GM12878 (cell line): ENCODE measurements at regions not wholly inside any gene's neighbourhood (a gene's known extent, or its start where the extent isn't known, plus 50 kb on each side); places are given as distances from the start of the nearest gene placed in this dataset.

Experiments
- ATAC-seq: fragments of 200-7000 bp; cut with Tn5 transposase; 3 replicates; pipeline ENCODE4 v1.9.1; 2020; ENCODE audit warnings: mild to moderate bottlenecking, moderate library complexity
- BruUV-seq: library from RNA; stranded (reverse); fragments of 400-500 nt; replicated peaks from 2 replicates; lab custom pipeline; 2021; lab: Mats Ljungman, UMichigan
- CTCF ChIA-PET: fragments of 300-600 bp; sonication (Branson Sonifier 250); formaldehyde crosslinking; extraction: SDS; loops from one replicate; lab custom pipeline; 2021; ENCODE audit warnings: inconsistent platforms; lab: Yijun Ruan, JAX
- POLR2A ChIA-PET: fragments of 350-600 bp; formaldehyde crosslinking; extraction: SDS; loops from one replicate; lab custom pipeline; 2021; ENCODE audit warnings: inconsistent platforms; lab: Charles Lee
- RAD21 ChIA-PET: fragments of 300-600 bp; sonication (Branson Sonifier 250); formaldehyde crosslinking; loops from one replicate; lab custom pipeline; 2023; ENCODE audit warnings: antibody characterized with exemption; ENCODE audit not compliant: unreplicated experiment; lab: Charles Lee
- SMC1A ChIA-PET: fragments of 300-600 bp; sonication (Branson Sonifier 250); formaldehyde crosslinking; loops from one replicate; lab custom pipeline; 2023; ENCODE audit not compliant: unreplicated experiment, uncharacterized antibody; lab: Charles Lee
- DNase-seq: peaks from one replicate; pipeline ENCODE4 v3.0.0-alpha.2; 2011; ENCODE audit warnings: low read depth, low spot score
- FAIRE-seq: peaks from 3 replicates; lab custom pipeline; 2011; peaks lifted over from hg19 to GRCh38; lab: Jason Lieb, UNC
- H2AFZ ChIP-seq: 2 replicates; pipeline ENCODE4 v1.6.0; 2011; ENCODE audit warnings: low read depth, low read length, control low read depth; ENCODE audit not compliant: control insufficient read depth
- H3K27ac ChIP-seq: 2 replicates; pipeline ENCODE4 v1.5.1; 2011; ENCODE audit warnings: control low read depth; ENCODE audit not compliant: control insufficient read depth, insufficient read depth
- H3K27me3 ChIP-seq, 2 experiments: replicated peaks in 1 of 2; 2 replicates each; pipeline versions ENCODE4 v1.6.0 to v1.6.1; 2011; ENCODE audit warnings: low read length in 1 of 2; ENCODE audit not compliant: control insufficient read depth in 2 of 2, insufficient read depth in 2 of 2
- H3K36me3 ChIP-seq, 2 experiments: 2 replicates each; pipeline ENCODE4 v1.5.1; 2011; ENCODE audit warnings: low read length in 1 of 2; ENCODE audit not compliant: control insufficient read depth in 2 of 2, insufficient read depth in 2 of 2
- H3K4me1 ChIP-seq: 2 replicates; pipeline ENCODE4 v1.6.1; 2011; ENCODE audit warnings: mild to moderate bottlenecking, low read length, moderate library complexity, mixed read lengths; ENCODE audit not compliant: control insufficient read depth, insufficient read depth
- H3K4me2 ChIP-seq: 2 replicates; pipeline ENCODE4 v1.6.0; 2011; ENCODE audit warnings: control low read depth; ENCODE audit not compliant: control insufficient read depth, insufficient read depth
- H3K4me3 ChIP-seq: fragments of 200-600 bp; sonication (generic); 2 replicates; pipeline ENCODE4 v1.5.1; 2016
- H3K79me2 ChIP-seq: 2 replicates; pipeline ENCODE4 v1.6.0; 2011; ENCODE audit warnings: low read length; ENCODE audit not compliant: control insufficient read depth, insufficient read depth
- H3K9ac ChIP-seq: 2 replicates; pipeline ENCODE4 v1.8.0; 2011; ENCODE audit warnings: low read length, control low read depth, mixed read lengths; ENCODE audit not compliant: control insufficient read depth, insufficient read depth
- H3K9me3 ChIP-seq: replicated peaks from 3 replicates; pipeline ENCODE4 v1.5.1; 2011; ENCODE audit warnings: mild to moderate bottlenecking, low read length; ENCODE audit not compliant: control insufficient read depth, insufficient read depth
- H4K20me1 ChIP-seq: 2 replicates; pipeline ENCODE4 v1.6.0; 2011; ENCODE audit not compliant: control insufficient read depth, insufficient read depth
- ASH2L ChIP-seq: fragments of 300-600, 200-600 bp; sonication (generic); IDR thresholded peaks from 2 replicates; pipeline ENCODE4 v1.6.1; 2017; ENCODE audit warnings: low read depth, mild to moderate bottlenecking, borderline replicate concordance
- BACH1 ChIP-seq: fragments of 450-650 bp; IDR thresholded peaks from 2 replicates; pipeline ENCODE4 v1.6.1; 2017; ENCODE audit warnings: mild to moderate bottlenecking, borderline replicate concordance
- EP300 ChIP-seq, 2 experiments: fragments of 150-350 bp in 1 of 2; IDR thresholded peaks; 2 replicates each; pipeline ENCODE4 v1.6.1; 2011 to 2012; ENCODE audit warnings: low read depth in 2 of 2, low read length in 2 of 2, borderline replicate concordance in 1 of 2, improper control_type of control experiment in 1 of 2, inconsistent platforms in 1 of 2; ENCODE audit not compliant: control insufficient read depth in 1 of 2
- ESRRA ChIP-seq: IDR thresholded peaks from 2 replicates; pipeline ENCODE4 v1.6.1; 2012; ENCODE audit warnings: mild to moderate bottlenecking, low read length, improper control_type of control experiment
- HDGF ChIP-seq: fragments of 450-650 bp; IDR thresholded peaks from 2 replicates; pipeline ENCODE4 v1.6.1; 2016; ENCODE audit warnings: antibody characterized with exemption
- MEF2B ChIP-seq: fragments of 450-650 bp; IDR thresholded peaks from 2 replicates; pipeline ENCODE4 v1.6.1; 2018; ENCODE audit warnings: mild to moderate bottlenecking, moderate library complexity; ENCODE audit not compliant: partially characterized antibody, poor library complexity, severe bottlenecking
- MTA3 ChIP-seq: IDR thresholded peaks from 2 replicates; pipeline ENCODE4 v1.6.1; 2012; ENCODE audit warnings: low read length, inconsistent platforms, borderline replicate concordance
- MYB ChIP-seq: fragments of 150-350 bp; IDR thresholded peaks from 2 replicates; pipeline ENCODE4 v1.6.1; 2014; ENCODE audit warnings: mild to moderate bottlenecking, low read depth, low read length, borderline replicate concordance
- NR2C2 ChIP-seq: IDR thresholded peaks from 2 replicates; pipeline ENCODE4 v1.6.1; 2011; ENCODE audit warnings: borderline replicate concordance, low read depth; ENCODE audit not compliant: control insufficient read depth, insufficient read length
- ZNF207 ChIP-seq: fragments of 450-650 bp; IDR thresholded peaks from 2 replicates; pipeline ENCODE4 v1.6.1; 2014; ENCODE audit warnings: antibody characterized with exemption, mild to moderate bottlenecking, borderline replicate concordance
- WGBS: methylation state at CpG from one replicate; pipeline ENCODE4 v1.1.6; 2016; ENCODE audit warnings: low lambda C conversion rate; ENCODE audit not compliant: insufficient replicate concordance, insufficient coverage; ENCODE audit errors: missing lambda C conversion rate; 5-methylcytosine and 5-hydroxymethylcytosine counted together
- in situ Hi-C: fragments of 300-500 bp; cut with MboI; formaldehyde crosslinking; loops from 9 replicates; pipeline ENCODE4 v1.14.3; 2018; ENCODE audit warnings: mixed read lengths
- intact Hi-C: fragments of 100-400 bp; cut with micrococcal nuclease; formaldehyde crosslinking; loops from one replicate; pipeline ENCODE4 v1.14.2; 2022; ENCODE audit not compliant: unreplicated experiment
- TF ChIP-seq, protein P1 (sequence below): fragments of 450-650 bp; IDR thresholded peaks from 2 replicates; pipeline ENCODE4 v1.6.1; 2017; ENCODE audit warnings: borderline replicate concordance
- TF ChIP-seq, protein P2 (sequence below): fragments of 450-650 bp; IDR thresholded peaks from 2 replicates; pipeline ENCODE4 v1.6.1; 2017; ENCODE audit warnings: mild to moderate bottlenecking, moderate library complexity
- TF ChIP-seq, protein P3 (sequence below): fragments of 450-650 bp; IDR thresholded peaks from 2 replicates; pipeline ENCODE4 v1.6.1; 2017; ENCODE audit warnings: low read depth, mild to moderate bottlenecking, moderate library complexity

DNA sequence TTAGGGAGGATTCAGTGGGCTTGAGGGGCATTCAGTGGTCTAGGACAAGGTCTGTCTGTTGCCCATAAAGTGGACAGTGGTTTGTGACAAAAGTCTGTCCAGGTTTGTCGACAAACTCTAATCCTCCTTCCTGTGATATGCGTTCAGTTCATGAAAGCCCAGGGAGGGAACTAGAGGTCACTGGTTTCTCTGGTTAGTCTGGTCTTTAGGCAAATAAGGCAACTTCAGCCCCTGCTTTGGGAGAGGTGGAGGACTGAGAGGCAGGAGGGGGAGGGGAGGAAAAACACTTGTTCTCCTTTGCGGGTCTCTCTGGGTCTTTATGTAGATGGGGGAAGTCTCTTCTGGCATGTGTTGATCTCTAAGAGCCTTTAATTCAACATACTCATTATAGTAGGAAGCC is 235.1 kb upstream of the PWP1 start (continued):
- TF ChIP-seq MYB (no peak), ZNF207 (no peak), NR2C2 (no peak), ESRRA (no peak)
- TF ChIP-seq, protein P1, sequence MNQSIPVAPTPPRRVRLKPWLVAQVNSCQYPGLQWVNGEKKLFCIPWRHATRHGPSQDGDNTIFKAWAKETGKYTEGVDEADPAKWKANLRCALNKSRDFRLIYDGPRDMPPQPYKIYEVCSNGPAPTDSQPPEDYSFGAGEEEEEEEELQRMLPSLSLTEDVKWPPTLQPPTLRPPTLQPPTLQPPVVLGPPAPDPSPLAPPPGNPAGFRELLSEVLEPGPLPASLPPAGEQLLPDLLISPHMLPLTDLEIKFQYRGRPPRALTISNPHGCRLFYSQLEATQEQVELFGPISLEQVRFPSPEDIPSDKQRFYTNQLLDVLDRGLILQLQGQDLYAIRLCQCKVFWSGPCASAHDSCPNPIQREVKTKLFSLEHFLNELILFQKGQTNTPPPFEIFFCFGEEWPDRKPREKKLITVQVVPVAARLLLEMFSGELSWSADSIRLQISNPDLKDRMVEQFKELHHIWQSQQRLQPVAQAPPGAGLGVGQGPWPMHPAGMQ = no peak

DNA sequence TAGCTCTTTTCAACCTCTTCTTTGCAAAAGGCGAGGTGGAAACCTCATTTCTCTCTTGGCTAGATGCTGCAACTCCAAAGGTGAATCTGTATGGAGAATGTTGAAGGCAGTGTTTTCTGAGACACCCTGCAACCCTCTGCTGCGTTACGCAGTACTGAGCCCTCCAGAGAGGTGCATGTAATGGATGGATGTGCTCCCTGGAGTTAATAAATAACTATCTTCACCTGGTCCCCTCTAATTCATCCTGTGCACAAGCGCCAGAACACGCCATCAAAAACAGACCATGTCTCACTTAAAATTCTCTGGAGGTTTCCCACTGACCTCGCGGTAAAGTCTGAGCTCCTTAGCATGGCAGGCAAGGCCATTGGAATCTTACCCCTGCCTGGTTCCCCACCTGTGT is 234.4 kb upstream of the PWP1 start:
- CTCF ChIA-PET = no interaction called here

More for the DNA sequence above, 234.4 kb upstream of the PWP1 start:
- H3K79me2 ChIP-seq = no peaks in the 10 kb centered on the region
- no peaks in the 10 kb centered on the region for H3K9me3 ChIP-seq
- POLR2A ChIA-PET = no interaction called here
- H3K27me3 ChIP-seq = peaks cover 0 to under 1% of the 10 kb centered on the region in 2 experiments; a peak in 3 of 4 replicates
- no peaks in the 10 kb centered on the region for H3K36me3 ChIP-seq
- BruUV-seq = no TSS peak
- no peak overlapping the region for H3K4me2 ChIP-seq
- SMC1A ChIA-PET = interaction anchor here (0.6 to 1.0 kb wide), 2 partner anchors 11 to 14 kb away, joined by 3 read pairs; no protein-coding TSS in a partner anchor
- no peak overlapping the region for H3K9ac ChIP-seq
- intact Hi-C loops (no loop called here), in situ Hi-C loops (no loop called here)
- FAIRE-seq (no peak), DNase-seq (no peak)
- H3K27ac ChIP-seq = no peak overlapping the region
- WGBS = 51% methylated on average over 7 of the region's 7 CpGs
- H3K4me1 ChIP-seq = no peaks in the 10 kb centered on the region
- RAD21 ChIA-PET = no interaction called here
- H2AFZ ChIP-seq = no peak overlapping the region
- H3K4me3 ChIP-seq = no peak overlapping the region
- TF ChIP-seq MTA3 (no peak), MEF2B (no peak), ASH2L (no peak), HDGF (no peak), BACH1 (no peak), EP300 (IDR thresholded peaks at IDR 0.05; ENCODE audit: borderline replicate concordance in 1 of 2, control insufficient read depth in 1 of 2, low read depth in 2 of 2, low read length in 2 of 2) (no peak)
- TF ChIP-seq, protein P2, sequence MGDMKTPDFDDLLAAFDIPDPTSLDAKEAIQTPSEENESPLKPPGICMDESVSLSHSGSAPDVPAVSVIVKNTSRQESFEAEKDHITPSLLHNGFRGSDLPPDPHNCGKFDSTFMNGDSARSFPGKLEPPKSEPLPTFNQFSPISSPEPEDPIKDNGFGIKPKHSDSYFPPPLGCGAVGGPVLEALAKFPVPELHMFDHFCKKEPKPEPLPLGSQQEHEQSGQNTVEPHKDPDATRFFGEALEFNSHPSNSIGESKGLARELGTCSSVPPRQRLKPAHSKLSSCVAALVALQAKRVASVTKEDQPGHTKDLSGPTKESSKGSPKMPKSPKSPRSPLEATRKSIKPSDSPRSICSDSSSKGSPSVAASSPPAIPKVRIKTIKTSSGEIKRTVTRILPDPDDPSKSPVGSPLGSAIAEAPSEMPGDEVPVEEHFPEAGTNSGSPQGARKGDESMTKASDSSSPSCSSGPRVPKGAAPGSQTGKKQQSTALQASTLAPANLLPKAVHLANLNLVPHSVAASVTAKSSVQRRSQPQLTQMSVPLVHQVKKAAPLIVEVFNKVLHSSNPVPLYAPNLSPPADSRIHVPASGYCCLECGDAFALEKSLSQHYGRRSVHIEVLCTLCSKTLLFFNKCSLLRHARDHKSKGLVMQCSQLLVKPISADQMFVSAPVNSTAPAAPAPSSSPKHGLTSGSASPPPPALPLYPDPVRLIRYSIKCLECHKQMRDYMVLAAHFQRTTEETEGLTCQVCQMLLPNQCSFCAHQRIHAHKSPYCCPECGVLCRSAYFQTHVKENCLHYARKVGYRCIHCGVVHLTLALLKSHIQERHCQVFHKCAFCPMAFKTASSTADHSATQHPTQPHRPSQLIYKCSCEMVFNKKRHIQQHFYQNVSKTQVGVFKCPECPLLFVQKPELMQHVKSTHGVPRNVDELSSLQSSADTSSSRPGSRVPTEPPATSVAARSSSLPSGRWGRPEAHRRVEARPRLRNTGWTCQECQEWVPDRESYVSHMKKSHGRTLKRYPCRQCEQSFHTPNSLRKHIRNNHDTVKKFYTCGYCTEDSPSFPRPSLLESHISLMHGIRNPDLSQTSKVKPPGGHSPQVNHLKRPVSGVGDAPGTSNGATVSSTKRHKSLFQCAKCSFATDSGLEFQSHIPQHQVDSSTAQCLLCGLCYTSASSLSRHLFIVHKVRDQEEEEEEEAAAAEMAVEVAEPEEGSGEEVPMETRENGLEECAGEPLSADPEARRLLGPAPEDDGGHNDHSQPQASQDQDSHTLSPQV = no peak
- TF ChIP-seq, protein P3, sequence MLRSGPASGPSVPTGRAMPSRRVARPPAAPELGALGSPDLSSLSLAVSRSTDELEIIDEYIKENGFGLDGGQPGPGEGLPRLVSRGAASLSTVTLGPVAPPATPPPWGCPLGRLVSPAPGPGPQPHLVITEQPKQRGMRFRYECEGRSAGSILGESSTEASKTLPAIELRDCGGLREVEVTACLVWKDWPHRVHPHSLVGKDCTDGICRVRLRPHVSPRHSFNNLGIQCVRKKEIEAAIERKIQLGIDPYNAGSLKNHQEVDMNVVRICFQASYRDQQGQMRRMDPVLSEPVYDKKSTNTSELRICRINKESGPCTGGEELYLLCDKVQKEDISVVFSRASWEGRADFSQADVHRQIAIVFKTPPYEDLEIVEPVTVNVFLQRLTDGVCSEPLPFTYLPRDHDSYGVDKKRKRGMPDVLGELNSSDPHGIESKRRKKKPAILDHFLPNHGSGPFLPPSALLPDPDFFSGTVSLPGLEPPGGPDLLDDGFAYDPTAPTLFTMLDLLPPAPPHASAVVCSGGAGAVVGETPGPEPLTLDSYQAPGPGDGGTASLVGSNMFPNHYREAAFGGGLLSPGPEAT = no peak
- TF ChIP-seq, all 136 proteins: peak for 0
- no peak for ATAC-seq
- H4K20me1 ChIP-seq = no peaks in the 10 kb centered on the region
